Left colon (tissue), 2 donors: ENCODE measurements at regions not wholly inside any gene's neighbourhood (a gene's known extent, or its start where the extent isn't known, plus 50 kb on each side); places are given as distances from the start of the nearest gene placed in this dataset.
"Not testable (repeated sequence)": the region's sequence is repeated elsewhere in the genome, so short reads cannot be mapped to it uniquely, and the experiment has no call there.

ENCODE experiments used
- ATAC-seq: fragments of 200-7000 bp; cut with Tn5 transposase; one replicate; pipeline ENCODE4 v1.9.1; 2020; ENCODE audit warnings: mild to moderate bottlenecking, moderate library complexity
- DNase-seq, 2 donors: peaks; one replicate each; pipeline ENCODE4 v3.0.0-alpha.2; 2020
- intact Hi-C, 2 donors: fragments of 100-400 bp; cut with DNase I in 1 of 2; cut with micrococcal nuclease in 1 of 2; formaldehyde crosslinking; loops; one replicate each; pipeline versions ENCODE4 v1.11.2 to v1.14.0; 2022; cut with DNase I, micrococcal nuclease
- donor health status: DM: no; HTN: no; CAD: no.
- donor health status: DM: yes; HTN: yes; CAD: no.

GRCh38 chr6:22153384-22154158 is 143.3 kb downstream of the PRL start:
- ATAC-seq, result no peak
- intact Hi-C loops, result no loop called here
- DNase-seq, result no peak

DNA sequence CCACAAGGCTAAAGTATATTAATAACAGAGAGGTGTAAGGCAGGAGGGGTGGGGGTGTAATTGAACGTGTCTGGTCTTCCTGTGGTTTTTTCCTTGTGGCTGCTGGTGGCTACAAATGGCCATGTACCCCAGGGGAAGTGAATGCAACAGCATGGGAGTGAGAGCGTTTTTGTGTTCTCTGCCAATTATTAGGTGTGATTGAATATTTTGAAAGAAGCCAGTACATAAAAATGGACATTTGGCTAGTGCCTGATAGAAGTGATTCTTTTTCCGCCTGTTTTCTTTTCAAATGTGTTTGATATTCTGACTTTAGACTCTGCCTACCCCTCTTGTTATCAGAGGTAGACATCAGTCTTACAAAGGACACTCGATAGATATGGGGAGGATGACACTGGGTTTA is 141.3 kb downstream of the PRL start:
- intact Hi-C loops, result no loop called here
- ATAC-seq (no peak), DNase-seq (no peak)

- ATAC-seq (no peak), DNase-seq (no peak)
- intact Hi-C loops, result no loop called here
Observed at GRCh38 chr6:22157233-22157632, 139.6 kb downstream of the PRL start.

DNA sequence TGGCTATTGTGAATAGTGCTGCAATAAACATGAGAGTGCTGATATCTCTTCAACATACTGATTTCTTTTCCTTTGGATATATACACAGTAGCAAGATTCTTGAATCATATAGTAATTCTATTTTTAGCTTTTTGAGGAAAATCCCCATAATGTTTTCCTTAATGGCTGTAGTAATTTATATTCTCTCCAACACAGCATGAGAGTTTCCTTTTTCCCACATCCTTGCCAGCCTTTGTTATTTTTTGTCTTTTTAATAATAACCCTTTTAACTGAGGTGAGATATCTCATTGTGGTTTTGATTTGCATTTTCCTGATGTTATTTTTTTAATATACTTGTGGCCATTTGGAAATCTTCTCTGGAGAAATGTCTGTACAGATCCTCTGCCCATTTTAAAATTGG is 132.6 kb downstream of the PRL start:
- intact Hi-C loops, result no loop called here
- DNase-seq, result no peak
- ATAC-seq, result no peak

DNA sequence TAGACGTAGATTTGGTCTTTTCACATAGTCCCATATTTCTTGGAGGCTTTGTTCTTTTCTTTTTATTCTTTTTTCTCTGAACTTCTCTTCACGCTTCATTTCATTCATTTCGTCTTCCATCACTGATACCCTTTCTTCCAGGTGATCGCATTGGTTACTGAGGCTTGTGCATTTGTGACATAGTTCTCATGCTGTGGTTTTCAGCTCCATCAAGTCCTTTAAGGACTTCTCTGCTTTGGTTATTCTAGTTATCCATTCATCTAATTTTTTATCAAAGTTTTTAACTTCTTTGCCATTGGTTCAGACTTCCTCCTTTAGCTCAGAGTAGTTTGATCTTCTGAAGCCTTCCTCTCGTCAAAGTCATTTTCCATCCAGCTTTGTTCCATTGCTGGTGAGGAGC is 125.8 kb downstream of the PRL start:
- DNase-seq, ATAC-seq, intact Hi-C loops: not testable (repeated sequence)

GRCh38 chr6:22171885-22172284 is 125.0 kb downstream of the PRL start:
- DNase-seq, intact Hi-C loops, ATAC-seq: not testable (repeated sequence)

DNA sequence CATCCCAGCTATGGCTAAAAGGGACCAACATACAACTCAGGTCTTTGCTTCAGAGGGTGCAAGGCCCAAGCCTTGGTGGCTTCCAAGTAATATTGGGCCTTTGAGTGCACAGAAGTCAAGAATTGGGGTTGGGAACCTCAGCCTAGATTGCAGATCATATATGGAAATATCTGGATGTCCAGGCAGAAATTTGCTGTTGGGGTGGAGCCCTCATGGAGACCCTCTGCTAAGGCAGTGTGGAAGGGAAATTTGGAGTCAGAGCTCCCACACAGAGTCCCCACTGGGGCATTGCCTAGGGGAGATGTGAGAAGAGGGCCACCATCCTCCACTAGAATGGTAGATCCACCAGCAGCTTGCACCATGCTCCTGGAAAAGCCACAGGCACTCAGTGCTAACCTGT is 123.5 kb downstream of the PRL start:
- DNase-seq, result no peak
- intact Hi-C loops, result no loop called here
- no peak for ATAC-seq

GRCh38 chr6:22180250-22180649 is 116.6 kb downstream of the PRL start:
- intact Hi-C loops, DNase-seq, ATAC-seq: not testable (repeated sequence)

GRCh38 chr6:22184371-22184770 is 112.5 kb downstream of the PRL start:
- ATAC-seq, result no peak
- DNase-seq, result no peak
- intact Hi-C loops, result no loop called here

DNA sequence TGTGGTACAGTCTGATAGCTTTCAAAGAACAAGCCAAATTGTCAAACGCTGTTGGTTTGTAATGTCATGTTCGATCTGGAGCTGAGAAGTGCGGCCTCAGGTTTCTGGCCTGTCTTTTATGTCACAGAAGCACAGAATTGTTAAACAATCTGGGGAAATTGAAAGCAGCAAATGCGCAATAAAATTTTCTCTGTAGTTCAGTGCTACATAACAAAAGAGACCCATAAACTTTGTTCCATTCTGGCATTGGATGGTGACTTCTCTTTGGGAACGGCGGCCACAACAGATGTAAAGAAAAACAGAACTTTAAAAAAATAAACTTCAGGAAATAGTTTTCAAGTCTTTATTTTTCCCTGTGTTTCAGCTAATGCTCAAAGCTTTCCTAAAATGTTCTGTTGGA is 106.9 kb downstream of the PRL start:
- intact Hi-C loops, result no loop called here
- no peak for DNase-seq
- no peak for ATAC-seq

GRCh38 chr6:22194188-22194921 is 102.5 kb downstream of the PRL start:
- intact Hi-C loops, result no loop called here
- ATAC-seq (no peak), DNase-seq (no peak)

DNA sequence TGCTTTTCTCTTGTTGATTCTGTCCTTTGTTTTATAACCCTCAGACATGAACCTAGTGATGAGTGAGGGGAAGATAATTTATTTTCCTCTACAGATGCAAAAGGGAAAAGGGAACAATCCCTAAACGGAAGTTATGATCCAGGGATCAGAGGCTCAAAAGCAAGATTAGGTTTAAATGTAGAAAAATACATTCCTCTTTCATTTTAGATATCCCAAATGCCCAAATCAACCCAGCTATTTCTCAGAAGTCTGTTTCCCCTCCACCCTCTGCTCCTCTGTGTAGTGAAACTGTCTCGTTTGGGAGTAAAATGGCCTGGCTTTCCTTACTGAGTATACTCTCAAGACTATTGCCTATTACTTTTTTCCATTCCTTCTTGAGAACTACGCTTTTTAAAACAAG is 97.1 kb downstream of the PRL start:
- DNase-seq (no peak), ATAC-seq (no peak)
- intact Hi-C loops, result no loop called here

GRCh38 chr6:22204153-22204552 is 92.7 kb downstream of the PRL start:
- intact Hi-C loops, result no loop called here
- DNase-seq (no peak), ATAC-seq (no peak)

- ATAC-seq, result no peak
- intact Hi-C loops, result no loop called here
- DNase-seq, result no peak
Observed at GRCh38 chr6:22205266-22205665, 91.6 kb downstream of the PRL start.

DNA sequence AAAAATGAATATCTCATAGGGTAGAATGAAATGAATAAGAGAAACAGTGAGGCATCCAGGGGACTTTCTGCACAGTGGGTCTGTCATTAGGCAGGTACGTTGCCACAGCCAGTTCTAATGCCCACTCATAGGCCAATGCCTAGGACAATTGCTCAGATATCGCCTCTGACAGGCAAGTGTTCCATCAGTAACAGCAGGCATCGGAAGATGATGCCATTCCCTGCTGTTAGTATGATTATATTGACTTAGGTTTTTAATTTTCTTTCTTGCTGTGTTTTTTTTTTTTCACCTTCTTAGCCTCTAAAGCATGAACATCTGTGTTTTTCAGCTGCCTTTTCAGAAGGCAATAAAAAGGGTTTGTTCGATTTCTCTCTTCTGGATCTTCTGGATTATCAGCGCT is 90.7 kb downstream of the PRL start:
- DNase-seq, result no peak
- no peak for ATAC-seq
- intact Hi-C loops, result no loop called here

GRCh38 chr6:22208026-22208425 is 88.8 kb downstream of the PRL start:
- intact Hi-C loops, result no loop called here
- no peak for DNase-seq
- no peak for ATAC-seq

DNA sequence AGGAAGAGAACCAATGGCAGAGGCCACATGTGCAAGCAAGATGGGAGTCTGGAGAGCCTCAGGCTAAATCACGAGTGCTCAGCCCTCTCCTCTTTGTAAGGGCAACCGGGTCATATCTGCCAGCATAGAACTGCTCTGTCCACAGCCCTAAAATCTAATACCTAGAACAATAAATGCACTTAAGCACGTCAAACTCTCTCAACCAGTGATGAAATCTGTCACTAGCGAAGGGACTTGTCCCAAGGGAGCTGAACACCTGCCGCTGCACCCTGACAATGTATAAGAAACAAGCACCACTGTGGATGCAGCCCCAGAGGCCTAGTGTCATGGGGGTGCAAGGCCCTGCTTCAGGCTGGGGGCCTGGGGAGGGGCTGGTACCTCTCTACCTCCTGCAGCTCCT is 82.5 kb downstream of the PRL start:
- no peak for DNase-seq
- intact Hi-C loops, result no loop called here
- no peak for ATAC-seq

GRCh38 chr6:22215474-22215873 is 81.4 kb downstream of the PRL start:
- ATAC-seq, intact Hi-C loops, DNase-seq: not testable (repeated sequence)

GRCh38 chr6:22218410-22218809 is 78.4 kb downstream of the PRL start:
- DNase-seq, result no peak
- intact Hi-C loops, result no loop called here
- ATAC-seq, result no peak

DNA sequence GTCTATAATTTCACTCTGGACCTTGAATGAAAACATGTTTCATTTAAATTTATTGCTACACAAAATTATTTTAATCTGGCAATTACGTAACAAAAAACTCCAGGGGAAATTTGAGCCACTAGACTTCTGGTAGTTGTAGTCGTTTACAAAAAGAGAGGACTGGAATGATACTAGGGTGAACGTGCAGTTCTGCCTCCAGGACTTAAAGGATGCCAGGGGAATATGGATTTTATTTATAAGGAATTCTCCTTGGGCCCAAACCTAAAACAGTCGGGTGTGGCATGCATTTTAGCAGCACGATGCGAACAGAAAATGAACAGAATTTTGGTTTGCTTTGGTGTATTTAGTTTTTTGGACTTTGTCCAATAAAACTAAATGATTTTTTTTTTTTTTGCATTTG is 76.9 kb downstream of the PRL start:
- no peak for DNase-seq
- intact Hi-C loops, result no loop called here
- ATAC-seq, result no peak

DNA sequence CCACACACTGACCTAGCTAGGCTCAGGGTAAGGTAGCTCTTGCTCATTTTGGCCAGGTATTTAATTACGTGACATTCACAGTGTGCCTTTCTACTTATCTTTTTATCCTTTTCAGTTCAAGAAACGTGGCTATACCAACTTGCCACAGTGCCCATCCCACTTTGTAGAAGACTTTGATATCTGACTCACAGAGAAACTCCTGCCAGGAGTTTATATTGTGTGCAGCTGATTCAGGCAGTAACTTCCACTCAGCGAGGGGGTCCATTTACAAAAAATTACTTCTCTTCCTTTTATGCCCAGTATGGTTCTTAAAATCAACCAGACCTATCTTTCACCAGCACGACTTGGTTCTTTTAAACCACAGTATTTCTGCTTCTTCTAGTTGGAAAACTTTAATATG is 75.6 kb downstream of the PRL start:
- intact Hi-C loops, result no loop called here
- DNase-seq, result no peak
- no peak for ATAC-seq
